ENCODE measurements at regions not wholly inside any gene's neighbourhood (a gene's known extent, or its start where the extent isn't known, plus 50 kb on each side); places are given as distances from the start of the nearest gene placed in this dataset.

DNA sequence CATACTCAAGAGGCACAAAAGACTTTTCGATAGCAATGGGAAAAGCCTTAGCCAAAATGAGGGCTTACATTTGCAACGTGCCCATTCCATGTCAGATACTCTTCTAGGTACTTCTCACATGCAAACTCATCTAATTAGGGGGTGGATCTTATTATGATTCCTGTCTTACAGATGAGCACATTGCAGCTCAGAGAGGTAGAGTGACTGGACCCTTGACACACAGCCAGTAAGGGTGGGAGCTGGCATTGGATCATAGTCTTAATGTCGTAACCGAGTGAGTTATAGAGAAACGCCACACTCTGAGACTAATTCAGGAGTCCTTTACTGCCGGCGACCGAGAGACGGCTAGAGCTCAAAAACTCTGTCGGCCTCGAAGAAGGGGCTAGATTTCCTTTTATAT, 78.8 kb upstream of the GRIN2A start:
- TF ChIP-seq, protein P1, sequence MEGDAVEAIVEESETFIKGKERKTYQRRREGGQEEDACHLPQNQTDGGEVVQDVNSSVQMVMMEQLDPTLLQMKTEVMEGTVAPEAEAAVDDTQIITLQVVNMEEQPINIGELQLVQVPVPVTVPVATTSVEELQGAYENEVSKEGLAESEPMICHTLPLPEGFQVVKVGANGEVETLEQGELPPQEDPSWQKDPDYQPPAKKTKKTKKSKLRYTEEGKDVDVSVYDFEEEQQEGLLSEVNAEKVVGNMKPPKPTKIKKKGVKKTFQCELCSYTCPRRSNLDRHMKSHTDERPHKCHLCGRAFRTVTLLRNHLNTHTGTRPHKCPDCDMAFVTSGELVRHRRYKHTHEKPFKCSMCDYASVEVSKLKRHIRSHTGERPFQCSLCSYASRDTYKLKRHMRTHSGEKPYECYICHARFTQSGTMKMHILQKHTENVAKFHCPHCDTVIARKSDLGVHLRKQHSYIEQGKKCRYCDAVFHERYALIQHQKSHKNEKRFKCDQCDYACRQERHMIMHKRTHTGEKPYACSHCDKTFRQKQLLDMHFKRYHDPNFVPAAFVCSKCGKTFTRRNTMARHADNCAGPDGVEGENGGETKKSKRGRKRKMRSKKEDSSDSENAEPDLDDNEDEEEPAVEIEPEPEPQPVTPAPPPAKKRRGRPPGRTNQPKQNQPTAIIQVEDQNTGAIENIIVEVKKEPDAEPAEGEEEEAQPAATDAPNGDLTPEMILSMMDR (IDR thresholded peaks at IDR 0.05): no peak
- no peak for TF ChIP-seq EZH2 (IDR thresholded peaks at IDR 0.05)
- no peak for TF ChIP-seq EZH2phosphoT487 (IDR thresholded peaks at IDR 0.05)

Measured in neural progenitor cell (in vitro differentiated cells).